ENCODE measurements at regions not wholly inside any gene's neighbourhood (a gene's known extent, or its start where the extent isn't known, plus 50 kb on each side); places are given as distances from the start of the nearest gene placed in this dataset.

DNA sequence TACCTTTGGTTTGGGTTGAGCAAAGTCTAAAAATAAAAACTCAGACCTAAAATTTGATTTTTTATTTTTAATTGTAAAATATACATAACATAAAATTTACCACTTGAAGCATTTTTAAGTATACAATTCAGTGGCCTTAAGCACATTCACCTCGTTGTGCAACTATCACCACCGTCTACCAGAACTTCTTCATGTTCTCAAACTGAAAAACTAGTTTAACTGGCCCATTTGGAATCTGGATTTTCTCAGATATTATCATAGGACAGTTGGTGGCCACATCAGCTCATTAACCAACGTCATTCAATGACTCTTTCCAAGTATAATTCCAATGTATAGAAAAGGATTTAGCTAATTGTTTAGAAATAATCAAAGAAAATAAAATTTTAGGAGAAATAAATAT is 319.3 kb downstream of the TLE1 start:
- Histone ChIP-seq H4K20me1 (ENCODE audit: control insufficient read depth, extremely low read depth, insufficient read depth, low read length) (no peaks in the 10 kb centered on the region), H3K9ac (ENCODE audit: control insufficient read depth, extremely low read depth, insufficient read depth, low read length) (no peak overlapping the region), H3K36me3 (ENCODE audit: control insufficient read depth in 2 of 2, extremely low read depth in 1 of 2, insufficient read depth in 2 of 2, low read length in 2 of 2) (no peaks in the 10 kb centered on the region), H3K27ac (ENCODE audit: control insufficient read depth, insufficient read depth, low read length) (no peak overlapping the region), H3K9me3 (ENCODE audit: control insufficient read depth, low read depth, low read length) (no peaks in the 10 kb centered on the region), H3K79me2 (ENCODE audit: control insufficient read depth, insufficient read depth, low read length) (no peaks in the 10 kb centered on the region), H3K4me2 (ENCODE audit: control insufficient read depth, extremely low read depth, insufficient read depth, low read depth, low read length) (no peak overlapping the region), H3K4me1 (ENCODE audit: control insufficient read depth, extremely low read depth, insufficient read depth, low read length) (no peaks in the 10 kb centered on the region), H3K4me3 (ENCODE audit: control insufficient read depth in 2 of 3, extremely low read depth in 1 of 3, insufficient read depth in 2 of 3, low read depth in 1 of 3, low read length in 3 of 3) (no peak overlapping the region), H2AFZ (ENCODE audit: control insufficient read depth, low read length) (no peak overlapping the region), H3K27me3 (ENCODE audit: control insufficient read depth, extremely low read depth, insufficient read depth, low read length) (no peaks in the 10 kb centered on the region), H3K9me1 (ENCODE audit: control insufficient read depth, extremely low read depth, insufficient read depth, low read length) (no peaks in the 10 kb centered on the region)
- FAIRE-seq: no peak
- no peak for TF ChIP-seq EZH2 (IDR thresholded peaks at IDR 0.05; ENCODE audit: low read length)
- TF ChIP-seq, protein P1, sequence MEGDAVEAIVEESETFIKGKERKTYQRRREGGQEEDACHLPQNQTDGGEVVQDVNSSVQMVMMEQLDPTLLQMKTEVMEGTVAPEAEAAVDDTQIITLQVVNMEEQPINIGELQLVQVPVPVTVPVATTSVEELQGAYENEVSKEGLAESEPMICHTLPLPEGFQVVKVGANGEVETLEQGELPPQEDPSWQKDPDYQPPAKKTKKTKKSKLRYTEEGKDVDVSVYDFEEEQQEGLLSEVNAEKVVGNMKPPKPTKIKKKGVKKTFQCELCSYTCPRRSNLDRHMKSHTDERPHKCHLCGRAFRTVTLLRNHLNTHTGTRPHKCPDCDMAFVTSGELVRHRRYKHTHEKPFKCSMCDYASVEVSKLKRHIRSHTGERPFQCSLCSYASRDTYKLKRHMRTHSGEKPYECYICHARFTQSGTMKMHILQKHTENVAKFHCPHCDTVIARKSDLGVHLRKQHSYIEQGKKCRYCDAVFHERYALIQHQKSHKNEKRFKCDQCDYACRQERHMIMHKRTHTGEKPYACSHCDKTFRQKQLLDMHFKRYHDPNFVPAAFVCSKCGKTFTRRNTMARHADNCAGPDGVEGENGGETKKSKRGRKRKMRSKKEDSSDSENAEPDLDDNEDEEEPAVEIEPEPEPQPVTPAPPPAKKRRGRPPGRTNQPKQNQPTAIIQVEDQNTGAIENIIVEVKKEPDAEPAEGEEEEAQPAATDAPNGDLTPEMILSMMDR (optimal IDR thresholded peaks at IDR 0.05 in 1 of 3, IDR thresholded peaks at IDR 0.05 in 1 of 3, conservative IDR thresholded peaks at IDR 0.05 in 1 of 3; ENCODE audit: extremely low read depth in 1 of 3, insufficient read depth in 2 of 3, low read length in 3 of 3): no peak
- no peak for DNase-seq (ENCODE audit: low read depth, low spot score)
- dilution Hi-C loops (cut with MboI; ENCODE audit: extremely low pct_ligation_motif_present, low sequenced_read_pairs): no loop called here

- Histone ChIP-seq H2AFZ (ENCODE audit: control insufficient read depth, low read length) (no peak overlapping the region), H3K9me1 (ENCODE audit: control insufficient read depth, extremely low read depth, insufficient read depth, low read length) (no peaks in the 10 kb centered on the region), H3K79me2 (ENCODE audit: control insufficient read depth, insufficient read depth, low read length) (no peaks in the 10 kb centered on the region), H3K27ac (ENCODE audit: control insufficient read depth, insufficient read depth, low read length) (no peak overlapping the region), H3K36me3 (ENCODE audit: control insufficient read depth in 2 of 2, extremely low read depth in 1 of 2, insufficient read depth in 2 of 2, low read length in 2 of 2) (no peaks in the 10 kb centered on the region), H3K4me1 (ENCODE audit: control insufficient read depth, extremely low read depth, insufficient read depth, low read length) (no peaks in the 10 kb centered on the region), H3K9me3 (ENCODE audit: control insufficient read depth, low read depth, low read length) (peaks cover 2% of the 10 kb centered on the region), H3K4me3 (ENCODE audit: control insufficient read depth in 2 of 3, extremely low read depth in 1 of 3, insufficient read depth in 2 of 3, low read depth in 1 of 3, low read length in 3 of 3) (no peak overlapping the region), H3K9ac (ENCODE audit: control insufficient read depth, extremely low read depth, insufficient read depth, low read length) (no peak overlapping the region), H4K20me1 (ENCODE audit: control insufficient read depth, extremely low read depth, insufficient read depth, low read length) (no peaks in the 10 kb centered on the region), H3K27me3 (ENCODE audit: control insufficient read depth, extremely low read depth, insufficient read depth, low read length) (no peaks in the 10 kb centered on the region), H3K4me2 (ENCODE audit: control insufficient read depth, extremely low read depth, insufficient read depth, low read depth, low read length) (no peak overlapping the region)
- no peak for DNase-seq (ENCODE audit: low read depth, low spot score)
- dilution Hi-C loops (cut with MboI; ENCODE audit: extremely low pct_ligation_motif_present, low sequenced_read_pairs): no loop called here
- TF ChIP-seq EZH2 (IDR thresholded peaks at IDR 0.05; ENCODE audit: low read length): no peak
- TF ChIP-seq, protein P1 (optimal IDR thresholded peaks at IDR 0.05 in 1 of 3, IDR thresholded peaks at IDR 0.05 in 1 of 3, conservative IDR thresholded peaks at IDR 0.05 in 1 of 3; ENCODE audit: extremely low read depth in 1 of 3, insufficient read depth in 2 of 3, low read length in 3 of 3): no peak
- no peak for FAIRE-seq
Measured at GRCh38 chr9:81369121-81369520, 320.2 kb downstream of the TLE1 start.
